GM19351 (cell line): ENCODE measurements at regions not wholly inside any gene's neighbourhood (a gene's known extent, or its start where the extent isn't known, plus 50 kb on each side); places are given as distances from the start of the nearest gene placed in this dataset.
"Not testable (repeated sequence)": the region's sequence is repeated elsewhere in the genome, so short reads cannot be mapped to it uniquely, and the experiment has no call there.

Experiments
- ATAC-seq: cut with Tn5 transposase; IDR thresholded peaks from one replicate; pipeline ENCODE4 v1.9.1; 2021; ENCODE audit warnings: mild to moderate bottlenecking, moderate library complexity; ENCODE audit not compliant: unreplicated experiment

DNA sequence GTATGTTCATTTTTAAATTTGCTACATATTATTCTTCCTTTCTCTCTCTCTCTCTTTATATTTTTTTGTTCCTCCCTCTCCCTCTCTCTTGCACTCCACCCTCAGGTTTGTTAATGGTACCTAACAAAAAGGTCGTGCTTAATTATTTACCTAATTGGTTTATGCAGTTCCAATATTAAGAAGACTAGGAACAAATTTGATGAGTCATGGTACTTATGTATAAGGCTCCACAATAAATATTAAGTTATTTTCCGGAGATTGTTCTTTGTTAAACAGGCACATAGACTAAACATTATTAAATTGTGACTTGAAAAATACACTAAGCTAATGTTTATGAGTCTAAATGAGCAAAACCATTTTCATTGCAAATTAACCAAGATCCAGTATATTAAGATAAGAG, 1200.8 kb upstream of the ALCAM start:
- no peak for ATAC-seq

DNA sequence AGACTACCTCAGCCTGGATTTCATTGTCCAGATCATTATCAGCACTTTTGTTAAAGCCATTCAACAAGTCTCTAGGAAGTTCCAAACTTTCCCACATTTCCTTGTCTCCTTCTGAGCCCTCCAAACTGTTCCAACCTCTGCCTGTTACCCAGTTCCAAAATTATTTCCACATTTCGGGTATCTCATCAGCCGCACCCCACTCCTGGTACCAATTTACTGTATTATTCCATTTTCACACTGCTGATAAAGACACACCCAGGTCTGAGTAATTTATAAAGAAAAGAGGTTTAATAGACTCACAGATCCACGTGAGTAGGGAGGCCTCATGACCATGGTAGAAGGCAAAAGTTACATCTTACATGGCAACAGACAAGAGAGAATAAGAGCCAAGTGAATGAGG, 1198.3 kb upstream of the ALCAM start:
- ATAC-seq = no peak

- ATAC-seq = no peak
Observed at GRCh38 chr3:104175696-104176095, 1191.0 kb upstream of the ALCAM start.

DNA sequence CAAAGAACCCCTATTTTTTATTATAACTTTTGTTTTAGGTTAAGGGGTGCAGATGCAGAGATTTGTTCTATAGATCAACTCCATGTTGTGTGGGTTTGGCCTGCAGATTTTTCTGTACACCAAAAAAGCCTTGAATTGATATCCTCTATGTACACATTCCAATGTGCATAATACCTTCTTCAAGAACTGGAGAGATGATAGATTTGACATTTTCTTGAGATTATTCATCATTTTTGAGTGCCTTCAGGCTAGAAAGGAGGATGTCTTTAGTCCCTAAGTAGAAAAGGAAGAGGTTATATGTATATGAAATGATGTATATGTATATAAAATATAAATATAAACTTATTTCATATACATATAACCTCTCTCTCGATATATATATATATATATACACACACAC, 1190.0 kb upstream of the ALCAM start:
- no peak for ATAC-seq

DNA sequence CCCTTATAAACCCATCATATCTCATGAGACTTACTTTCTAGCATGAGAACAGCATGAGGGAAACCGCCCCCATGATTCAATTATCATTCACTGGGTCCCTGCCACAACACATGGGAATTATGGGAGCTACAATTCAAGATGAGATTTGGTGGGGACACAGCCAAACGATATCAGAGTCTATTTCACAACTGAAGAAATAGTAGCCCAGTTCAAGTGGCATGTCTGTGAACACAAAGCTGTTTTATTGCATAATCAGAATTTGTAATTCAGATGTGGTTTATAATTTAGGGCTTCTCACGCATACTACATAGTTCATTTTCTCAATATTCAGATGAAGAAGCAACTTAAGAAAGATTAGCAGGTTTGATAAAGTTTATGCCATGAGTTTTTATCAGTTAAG, 1188.0 kb upstream of the ALCAM start:
- no peak for ATAC-seq

DNA sequence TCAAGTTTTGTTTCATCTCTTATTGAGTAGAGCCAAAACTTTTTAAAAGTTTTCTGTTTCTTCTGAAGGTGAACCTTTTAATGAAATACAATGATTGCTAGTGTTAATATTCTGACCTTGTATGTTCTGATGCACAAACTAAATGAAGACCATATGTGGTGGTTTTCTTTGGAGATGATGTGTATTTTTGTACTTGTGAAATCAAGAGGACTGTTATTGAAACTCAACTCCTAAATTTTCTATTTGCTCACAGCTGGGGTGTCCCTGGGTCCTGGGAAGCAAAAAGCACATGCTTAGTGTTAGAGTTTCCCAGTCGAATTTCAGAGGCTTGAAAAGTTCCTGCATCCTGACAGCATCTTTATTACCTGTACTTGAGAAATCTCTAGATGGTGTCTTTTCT, 1185.8 kb upstream of the ALCAM start:
- no peak for ATAC-seq

DNA sequence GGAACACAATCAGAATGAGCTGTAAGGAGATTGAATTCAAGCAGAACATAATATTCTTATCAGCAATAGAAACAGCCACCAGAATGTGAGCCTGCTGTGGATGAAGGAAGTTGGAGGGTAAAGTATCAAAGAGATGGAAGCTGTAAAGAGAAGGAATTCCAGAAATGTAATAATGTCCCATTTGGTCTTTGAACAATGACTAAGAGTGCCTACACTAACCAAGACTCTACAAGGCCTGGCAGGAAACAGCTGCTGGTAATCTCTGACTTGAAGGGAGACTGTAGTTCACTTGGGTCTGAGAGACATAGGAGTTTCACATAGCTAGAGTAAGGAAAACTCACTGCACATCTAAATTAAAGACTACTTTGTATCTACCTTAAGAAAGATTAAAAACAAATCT, 1176.0 kb upstream of the ALCAM start:
- no peak for ATAC-seq

DNA sequence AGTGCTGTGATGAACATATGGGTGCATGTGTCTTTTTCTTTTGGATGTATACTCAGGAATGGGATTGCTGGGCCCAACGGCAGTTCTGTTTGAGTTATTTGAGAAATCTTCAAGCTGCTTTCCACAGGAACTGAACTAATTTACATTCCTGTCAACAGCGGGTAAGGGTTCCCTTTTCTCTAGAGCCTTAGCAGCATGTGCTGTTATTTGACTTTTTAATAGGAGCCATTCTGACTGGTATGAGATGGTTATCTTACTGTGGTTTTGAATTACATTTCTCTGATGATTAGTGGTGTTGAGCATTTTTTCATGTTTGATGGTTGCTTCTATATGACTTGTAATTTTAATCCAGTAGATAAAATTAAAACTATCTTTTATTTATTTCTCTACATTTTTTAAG, 1168.6 kb upstream of the ALCAM start:
- ATAC-seq = no peak

DNA sequence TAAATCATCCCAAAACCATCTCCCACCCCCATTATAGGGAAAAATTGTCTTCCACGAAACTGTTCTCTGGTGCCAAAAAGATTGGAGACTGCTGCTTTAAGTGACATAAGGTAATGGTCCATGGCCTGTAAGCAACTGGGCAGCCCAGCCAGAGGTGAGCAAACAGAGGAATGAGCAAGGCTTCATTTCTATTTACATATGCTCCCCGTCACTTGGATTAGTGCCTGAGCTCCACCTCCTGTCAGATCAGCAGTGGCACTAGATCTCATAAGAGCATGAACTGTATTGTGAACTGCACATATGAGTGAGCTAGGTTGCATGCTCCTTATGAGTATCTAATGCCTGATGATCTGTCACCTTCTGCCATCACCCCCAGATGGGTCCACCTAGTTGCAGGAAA, 1159.8 kb upstream of the ALCAM start:
- no peak for ATAC-seq

DNA sequence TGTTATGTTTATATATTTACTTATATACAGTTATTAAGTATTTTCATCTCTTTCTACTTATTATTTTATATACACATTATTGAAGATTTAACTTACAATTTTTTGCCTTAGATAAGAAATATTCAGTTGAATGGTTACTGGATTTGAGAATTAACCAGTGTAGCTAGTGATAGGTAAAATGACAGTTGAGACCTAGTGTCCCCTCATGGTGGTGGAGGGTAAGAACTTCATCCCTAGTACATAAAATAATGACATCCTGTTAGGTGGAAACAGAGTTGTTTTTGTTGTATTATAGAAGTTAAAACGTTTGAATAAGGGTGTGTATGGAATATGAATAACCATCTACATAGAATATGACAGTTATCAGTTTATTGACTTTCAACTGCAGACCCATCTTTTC, 1152.4 kb upstream of the ALCAM start:
- ATAC-seq = no peak

DNA sequence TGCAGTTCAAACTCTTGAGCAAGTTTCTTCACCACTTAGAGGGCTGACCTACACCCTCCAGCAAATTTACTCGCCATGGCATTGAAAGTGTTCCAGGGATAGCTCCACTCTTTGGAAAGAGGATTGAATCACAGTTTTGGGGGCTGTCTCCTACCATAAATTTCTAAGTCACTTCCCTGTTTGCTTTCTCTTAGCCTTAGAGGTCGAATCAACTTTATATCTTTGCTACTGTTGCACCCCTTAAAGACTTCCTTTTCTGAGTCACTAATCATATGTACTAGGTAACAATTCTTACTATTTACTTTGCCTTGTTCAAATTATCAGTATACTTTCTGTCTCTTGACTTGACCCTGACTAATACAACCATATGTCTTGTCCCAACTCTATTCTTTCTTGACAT, 1151.8 kb upstream of the ALCAM start:
- no peak for ATAC-seq

- ATAC-seq = not testable (repeated sequence)
Observed at GRCh38 chr3:104219046-104219445, 1147.7 kb upstream of the ALCAM start.

DNA sequence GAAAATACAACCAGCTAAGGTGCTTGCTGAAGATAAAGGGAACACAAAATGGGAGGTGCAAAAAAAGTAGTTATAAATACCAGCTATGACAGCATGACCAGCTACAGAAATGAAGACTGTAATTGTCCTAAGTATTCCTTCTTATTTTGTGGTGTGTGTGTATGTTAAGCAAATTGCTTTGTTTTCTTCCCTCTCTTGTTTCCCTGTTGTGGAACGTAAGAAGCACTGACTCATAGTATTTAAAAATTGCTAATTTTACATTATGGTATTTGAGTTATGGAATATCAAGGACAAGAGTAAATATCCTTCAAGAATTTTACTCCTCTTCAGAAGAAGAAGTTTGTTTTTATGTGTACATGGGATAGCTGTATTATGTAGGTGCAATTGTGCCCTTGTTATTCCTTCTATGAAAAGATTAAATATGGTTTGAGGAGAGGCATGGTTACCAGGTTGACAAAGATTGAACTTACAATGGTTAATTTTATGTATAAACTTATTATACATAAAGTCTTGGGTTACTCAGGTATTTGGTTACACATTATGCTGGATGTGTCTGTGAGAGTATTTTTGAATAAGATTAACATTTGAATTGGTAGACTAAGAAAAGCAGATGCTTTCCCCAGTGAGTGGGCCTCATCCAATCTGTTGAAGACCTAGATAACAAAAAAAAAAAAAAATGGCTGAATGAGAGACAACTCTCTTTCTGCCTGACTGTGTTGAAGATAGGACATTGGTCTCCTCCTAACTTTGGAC, 1132.1 kb upstream of the ALCAM start:
- ATAC-seq = no peak

DNA sequence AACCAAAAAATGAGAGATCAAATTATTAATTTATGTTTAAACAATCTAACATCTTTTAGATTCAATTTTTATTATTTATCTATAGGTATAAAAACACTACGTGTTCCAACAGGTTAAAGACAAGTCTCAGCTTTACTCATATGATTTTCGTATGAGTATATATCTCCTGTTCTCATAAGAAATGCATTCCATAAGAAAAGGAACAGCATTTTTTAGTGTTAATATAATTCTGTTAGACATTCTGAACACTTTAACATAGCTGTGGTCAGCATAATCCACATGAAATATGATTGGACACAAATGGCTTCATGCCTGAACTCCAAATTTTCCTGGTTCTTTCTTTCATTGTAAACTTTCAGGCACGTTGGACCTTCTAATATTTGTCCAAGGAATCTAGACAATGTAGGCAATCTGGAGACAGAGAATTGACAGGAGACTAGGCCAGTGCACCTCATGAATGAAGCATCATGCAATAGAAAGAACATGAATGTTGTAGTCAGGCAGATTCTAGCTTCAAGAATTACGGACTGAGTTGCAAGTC, 1122.0 kb upstream of the ALCAM start:
- no peak for ATAC-seq

GRCh38 chr3:104245261-104245660, 1121.4 kb upstream of the ALCAM start:
- no peak for ATAC-seq

- no peak for ATAC-seq
Observed at GRCh38 chr3:104245981-104246380, 1120.7 kb upstream of the ALCAM start.

DNA sequence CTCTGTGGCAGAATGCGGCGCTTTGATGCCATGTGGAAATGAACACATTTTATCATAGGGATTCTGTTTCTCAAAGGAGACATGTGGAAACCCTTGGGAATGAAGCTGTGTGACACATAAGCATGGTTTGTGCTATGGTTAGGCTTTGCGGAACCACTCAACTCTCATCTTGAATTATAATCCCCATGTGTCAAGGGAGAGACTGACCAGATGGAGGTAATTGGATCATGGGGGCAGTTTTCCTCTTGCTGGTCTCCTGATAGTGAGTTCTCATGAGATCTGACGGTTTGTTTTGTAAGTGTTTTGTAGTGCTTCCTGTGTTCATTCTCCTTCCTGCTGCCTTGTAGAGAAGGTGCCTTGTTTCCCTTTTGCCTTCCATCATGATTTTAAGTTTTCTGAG, 1109.2 kb upstream of the ALCAM start:
- ATAC-seq = no peak

DNA sequence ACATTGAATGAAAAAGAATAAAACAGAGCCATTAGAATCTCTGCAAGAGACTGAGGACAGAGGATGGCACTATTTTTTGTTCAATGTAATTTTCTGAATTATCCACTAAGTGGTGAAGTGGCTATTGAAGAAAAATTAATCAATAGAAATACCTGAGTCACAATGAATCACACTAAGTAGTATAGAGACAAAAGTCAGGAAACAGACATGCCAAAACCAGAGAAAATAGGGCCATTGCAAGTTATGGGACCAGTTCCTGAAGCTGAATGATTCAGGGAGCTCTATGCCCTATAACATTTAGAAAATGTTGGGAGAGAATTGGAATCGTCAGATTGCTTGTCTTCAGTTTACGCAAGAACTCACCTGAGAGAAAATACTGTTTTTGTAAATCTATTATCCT, 1103.2 kb upstream of the ALCAM start:
- ATAC-seq = no peak

DNA sequence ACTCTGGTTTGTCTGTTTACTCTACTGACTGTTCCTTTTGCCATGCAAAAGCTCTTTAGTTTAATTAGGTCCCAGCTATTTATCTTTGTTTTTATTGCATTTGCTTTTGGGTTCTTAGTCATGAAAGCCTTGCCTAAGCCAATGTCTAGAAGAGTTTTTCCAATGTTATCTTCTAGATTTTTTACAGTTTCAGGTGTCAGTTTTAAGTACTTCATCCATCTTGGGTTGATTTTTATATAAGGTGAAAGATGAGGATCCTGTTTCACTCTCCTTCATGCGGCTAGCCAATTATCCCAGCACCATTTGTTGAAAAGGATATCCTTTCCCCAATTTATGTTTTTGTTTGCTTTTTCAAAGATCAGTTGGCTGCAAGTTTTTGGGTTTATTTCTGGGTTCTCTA, 1100.5 kb upstream of the ALCAM start:
- ATAC-seq = not testable (repeated sequence)

DNA sequence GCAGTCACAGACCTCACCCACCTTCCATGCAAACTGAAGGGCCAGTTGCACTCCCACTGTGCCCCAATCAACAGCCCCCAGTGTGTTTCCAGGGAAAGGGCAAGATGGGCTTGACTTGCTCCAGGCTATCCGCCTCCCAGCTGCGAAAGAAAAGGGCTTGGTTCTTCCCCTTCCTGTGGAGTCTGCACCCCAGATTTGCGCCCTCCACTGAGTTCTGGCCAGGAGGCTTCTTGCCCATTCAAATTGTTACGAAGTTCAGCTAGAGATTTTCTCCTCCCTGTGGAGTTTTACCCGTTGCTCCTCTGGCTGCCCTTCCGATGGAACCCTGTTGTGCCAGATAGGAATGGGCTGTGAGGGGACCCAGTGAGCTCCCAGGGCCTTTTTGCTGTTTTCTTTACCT, 1096.9 kb upstream of the ALCAM start:
- ATAC-seq = no peak

- ATAC-seq = peak; percentile 71
Observed at GRCh38 chr3:104273046-104273649, 1093.6 kb upstream of the ALCAM start.

GRCh38 chr3:104275199-104275598, 1091.5 kb upstream of the ALCAM start:
- no peak for ATAC-seq

DNA sequence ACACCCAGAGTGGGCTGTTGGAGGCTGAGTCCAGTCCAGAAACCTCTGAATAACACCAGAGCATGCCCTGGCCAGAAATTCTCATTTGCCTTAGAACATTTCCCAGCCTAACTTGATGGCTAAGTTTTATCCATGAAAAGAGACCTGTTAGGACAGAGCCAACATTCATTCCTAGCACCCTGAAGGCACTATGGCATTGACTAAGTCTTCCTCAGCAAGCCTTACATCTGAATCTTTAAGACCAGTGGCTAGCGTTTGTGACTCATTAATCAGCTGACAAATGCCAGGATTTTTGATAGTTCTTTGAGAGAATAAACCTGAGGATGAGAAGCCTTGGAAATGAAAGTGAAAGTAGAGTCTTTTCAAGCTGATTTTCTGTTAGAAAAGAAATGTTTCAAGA, 1087.1 kb upstream of the ALCAM start:
- no peak for ATAC-seq
